HG03095 (cell line): ENCODE measurements at regions not wholly inside any gene's neighbourhood (a gene's known extent, or its start where the extent isn't known, plus 50 kb on each side); places are given as distances from the start of the nearest gene placed in this dataset.
"Not testable (repeated sequence)": the region's sequence is repeated elsewhere in the genome, so short reads cannot be mapped to it uniquely, and the experiment has no call there.

Source experiments
- ATAC-seq: cut with Tn5 transposase; IDR thresholded peaks from one replicate; pipeline ENCODE4 v1.9.1; 2021; ENCODE audit warnings: moderate library complexity; ENCODE audit not compliant: unreplicated experiment

DNA sequence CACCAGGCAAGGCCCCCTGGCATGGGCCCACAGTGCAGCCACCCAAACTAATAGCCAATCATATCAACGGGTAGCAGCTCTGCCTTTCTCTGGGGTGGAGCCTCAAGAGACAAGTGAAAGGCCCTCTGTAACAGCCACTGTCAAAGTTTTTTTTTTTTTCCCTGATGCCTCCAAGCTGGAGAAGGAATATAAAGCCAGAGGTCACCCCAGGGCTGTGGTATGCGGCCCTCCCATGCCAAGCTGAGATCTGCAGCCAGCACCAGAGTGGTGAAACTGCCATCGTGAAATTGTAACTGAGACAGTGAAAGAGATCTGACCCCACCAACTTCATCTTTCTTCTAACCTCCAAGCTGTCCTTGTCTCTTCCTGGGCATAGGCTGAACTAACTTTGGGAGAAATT is 407.0 kb downstream of the KLHL4 start:
- no peak for ATAC-seq

DNA sequence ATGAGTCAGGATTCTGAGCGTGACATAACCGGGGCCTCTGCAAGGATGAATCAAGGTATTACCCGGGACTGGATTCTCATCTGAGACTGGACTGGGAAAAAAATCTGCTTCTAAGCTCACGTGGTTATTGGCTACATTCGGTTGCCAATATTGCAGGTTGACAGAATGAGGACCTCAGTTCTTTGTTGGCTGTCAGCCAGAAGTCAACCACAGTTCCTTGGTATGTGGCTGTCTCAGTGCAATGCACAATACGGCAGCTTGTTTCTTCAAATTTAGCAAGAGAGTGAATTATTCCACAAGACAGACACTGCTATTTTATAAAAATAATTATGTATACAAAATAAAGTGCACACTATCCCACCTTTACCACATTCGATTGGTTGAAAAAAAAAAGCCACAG is 424.2 kb downstream of the KLHL4 start:
- ATAC-seq, result no peak

DNA sequence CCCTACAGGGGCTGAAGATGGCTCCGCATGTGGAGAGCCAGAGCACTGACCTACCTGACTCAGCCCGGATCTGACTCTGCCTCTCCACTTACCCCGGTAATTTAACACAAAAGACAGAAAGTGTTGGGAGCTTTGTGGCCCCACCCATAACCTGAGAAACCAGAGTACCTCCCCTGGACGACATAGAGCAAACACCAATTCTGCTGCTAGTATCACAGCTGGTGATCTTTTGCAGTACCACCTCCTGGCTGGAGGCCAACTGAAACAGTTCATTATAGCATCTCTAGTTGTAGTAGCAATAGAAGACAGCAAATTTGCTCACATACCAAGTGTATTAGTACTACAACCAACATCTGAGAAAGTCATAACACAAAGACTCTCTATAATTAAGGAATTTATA is 443.9 kb downstream of the KLHL4 start:
- no peak for ATAC-seq

DNA sequence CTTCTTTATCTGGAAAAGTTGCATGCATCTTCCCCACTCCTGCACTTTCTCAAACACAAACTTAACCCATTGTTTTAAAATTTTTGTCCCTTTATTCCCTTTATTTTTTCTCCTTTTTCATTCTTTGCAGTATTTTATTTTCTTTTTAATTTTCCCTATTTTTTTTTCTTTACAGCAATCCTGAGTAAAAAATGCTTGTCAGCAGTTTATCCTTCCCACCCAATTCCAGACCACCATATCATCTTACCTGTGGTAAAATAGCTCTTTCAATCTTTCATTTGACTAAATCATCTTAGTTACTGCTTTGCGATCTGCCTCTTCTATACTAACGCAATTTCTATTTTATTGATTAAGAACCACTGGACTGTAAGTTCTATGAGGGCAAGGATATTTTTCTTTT is 450.5 kb downstream of the KLHL4 start:
- no peak for ATAC-seq

DNA sequence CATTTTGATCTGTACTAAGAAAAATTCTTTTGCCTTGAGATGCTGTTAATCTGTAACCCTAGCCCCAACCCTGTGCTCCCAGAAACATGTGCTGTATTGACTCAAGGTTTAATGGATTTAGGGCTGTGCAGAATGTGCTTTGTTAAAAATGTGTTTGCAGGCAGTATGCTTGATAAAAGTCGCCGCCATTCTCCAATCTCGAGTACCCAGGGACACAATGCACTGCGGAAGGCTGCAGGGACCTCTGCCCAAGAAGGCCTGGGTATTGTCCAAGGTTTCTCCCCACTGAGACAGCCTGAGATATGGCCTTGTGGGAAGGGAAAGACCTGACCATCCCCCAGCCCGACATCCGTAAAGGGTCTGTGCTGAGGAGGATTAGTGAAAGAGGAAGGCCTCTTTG is 454.5 kb downstream of the KLHL4 start:
- ATAC-seq, result not testable (repeated sequence)

DNA sequence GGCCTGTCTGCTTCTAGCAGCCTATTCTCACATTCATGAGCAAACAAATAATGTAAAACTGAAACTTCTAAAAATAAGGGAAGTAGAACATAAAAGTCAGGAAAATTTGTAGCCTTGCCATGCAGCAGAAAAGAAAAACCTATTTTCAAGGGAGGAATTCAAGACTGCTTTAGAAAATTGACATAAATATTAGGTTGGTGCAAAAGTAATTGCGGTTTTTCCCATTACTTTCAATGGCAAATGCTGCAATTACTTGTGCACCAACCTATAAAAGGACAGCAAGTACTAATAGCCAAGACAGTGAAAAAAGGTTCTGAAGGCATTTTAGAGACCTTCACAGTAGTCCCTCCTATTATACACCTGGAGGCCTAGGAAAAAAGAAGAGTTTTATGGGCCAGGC is 457.8 kb downstream of the KLHL4 start:
- no peak for ATAC-seq

DNA sequence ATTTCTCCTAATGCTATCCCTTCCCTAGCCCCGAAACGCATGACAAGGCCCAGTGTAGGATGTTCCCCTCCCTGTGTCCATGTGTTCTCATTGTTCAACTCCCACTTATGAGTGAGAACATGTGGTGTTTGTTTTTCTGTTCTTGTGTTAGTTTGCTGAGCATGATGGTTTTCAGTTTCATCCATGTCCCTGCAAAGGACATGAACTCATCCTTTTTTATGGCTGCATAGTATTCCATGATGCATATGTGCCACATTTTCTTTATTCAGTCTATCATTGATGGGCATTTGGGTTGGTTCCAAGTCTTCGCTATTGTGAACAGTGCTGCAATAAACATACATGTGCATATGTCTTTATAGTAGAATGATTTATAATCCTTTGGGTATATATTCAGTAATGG is 490.3 kb downstream of the KLHL4 start:
- ATAC-seq, result not testable (repeated sequence)

DNA sequence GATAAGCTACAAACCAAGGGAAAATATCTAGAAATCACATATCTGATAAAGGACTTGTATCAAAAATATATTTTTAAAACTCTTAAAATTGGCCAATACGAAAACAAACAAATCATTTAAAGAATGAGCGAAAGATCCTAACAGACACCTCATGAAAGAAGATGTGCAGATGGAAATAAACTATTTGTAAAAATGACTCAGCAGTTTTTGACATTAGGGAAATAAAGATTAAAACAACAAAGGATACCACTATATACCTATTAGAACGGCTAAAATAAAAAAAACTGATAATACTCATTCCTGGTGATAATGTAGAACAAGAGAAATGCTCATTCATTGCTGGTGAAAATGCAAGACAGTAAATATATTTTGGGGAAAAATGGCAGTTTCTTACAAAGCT is 506.4 kb downstream of the KLHL4 start:
- no peak for ATAC-seq

DNA sequence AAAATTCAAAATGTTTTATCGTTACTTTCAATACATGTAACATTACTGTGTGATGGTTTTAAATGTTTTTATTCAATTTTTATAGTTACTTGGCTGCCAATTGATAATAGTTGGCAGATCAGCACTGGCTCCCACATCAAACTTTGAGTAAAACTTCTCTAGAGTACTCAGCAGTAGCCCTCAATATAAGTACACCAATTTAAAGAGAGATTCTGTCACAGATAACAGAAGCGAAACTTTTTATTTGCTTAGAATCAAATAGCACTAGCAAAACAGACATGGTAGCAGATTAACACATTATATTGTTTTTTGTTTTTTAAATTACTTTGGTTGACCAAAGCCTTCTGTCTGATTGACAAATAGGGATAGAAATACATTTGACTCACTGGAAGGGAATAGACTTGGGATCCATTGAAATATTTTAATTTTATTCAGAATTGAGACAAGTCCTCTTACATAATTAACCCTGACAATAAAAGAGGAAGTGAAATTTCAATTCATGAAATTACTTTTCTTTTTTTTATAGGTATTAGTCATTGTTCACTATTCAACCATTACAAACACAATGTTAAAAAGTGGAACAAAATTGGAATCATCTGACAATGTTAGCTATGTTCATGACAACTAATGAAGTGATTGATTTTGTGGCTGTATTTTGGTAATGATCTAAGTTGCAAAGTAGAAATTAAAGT is 554.9 kb downstream of the KLHL4 start:
- ATAC-seq, result no peak

DNA sequence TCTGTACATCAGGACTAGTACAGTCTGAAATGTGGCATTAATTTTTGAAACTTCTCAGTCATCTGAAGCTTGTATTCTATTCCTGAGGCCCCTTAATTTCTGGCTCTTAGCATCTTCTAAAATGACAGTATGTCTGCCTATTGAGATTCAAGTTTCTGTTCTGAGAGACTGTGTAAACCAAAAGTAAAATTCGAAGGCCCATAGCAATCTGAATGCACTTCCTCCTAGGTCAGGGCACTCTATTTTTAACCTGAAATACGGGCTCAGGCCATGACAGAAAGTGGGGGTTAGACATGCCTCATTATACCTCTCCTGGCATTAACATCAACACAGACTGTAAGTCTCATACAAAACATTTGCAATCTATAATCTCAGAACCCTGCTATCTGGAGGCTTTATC is 584.4 kb downstream of the KLHL4 start:
- ATAC-seq, result no peak

DNA sequence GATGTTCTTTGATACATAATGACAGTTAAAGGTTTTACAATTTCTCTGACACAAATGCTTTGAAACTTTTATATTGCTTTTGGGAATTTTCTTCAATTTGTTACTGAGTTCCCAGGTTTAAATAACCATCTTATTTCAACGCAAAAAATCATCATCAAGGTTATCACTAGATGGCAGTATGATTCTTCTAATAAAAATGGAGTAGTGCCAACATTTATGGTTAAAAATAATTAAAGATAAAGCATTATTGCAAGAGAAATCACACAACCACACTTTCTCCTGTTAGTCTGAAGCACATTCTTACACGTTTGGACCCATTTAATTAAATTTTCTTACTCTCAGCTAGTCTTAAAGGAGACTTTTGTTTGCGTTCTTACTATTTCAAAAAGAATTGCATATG is 611.3 kb upstream of the CPXCR1 start:
- no peak for ATAC-seq

DNA sequence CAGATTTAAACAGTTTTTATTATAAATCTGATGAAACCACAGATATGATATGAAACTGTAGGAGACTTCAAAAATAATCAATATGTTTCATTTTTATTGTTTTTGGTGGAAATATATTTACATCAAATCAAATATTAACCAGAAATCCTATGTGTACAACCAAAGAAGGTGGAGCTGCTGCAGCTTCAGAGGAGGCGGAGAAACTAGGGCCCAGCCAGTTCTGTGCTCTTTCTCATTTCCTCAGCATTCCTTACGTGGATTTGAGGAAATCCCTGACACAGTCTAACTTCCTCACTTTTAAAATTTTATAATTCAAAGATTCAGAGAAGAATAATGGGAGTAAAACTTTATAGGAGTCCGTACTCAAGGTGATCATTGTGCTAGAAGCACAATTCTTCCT is 610.7 kb upstream of the CPXCR1 start:
- no peak for ATAC-seq

DNA sequence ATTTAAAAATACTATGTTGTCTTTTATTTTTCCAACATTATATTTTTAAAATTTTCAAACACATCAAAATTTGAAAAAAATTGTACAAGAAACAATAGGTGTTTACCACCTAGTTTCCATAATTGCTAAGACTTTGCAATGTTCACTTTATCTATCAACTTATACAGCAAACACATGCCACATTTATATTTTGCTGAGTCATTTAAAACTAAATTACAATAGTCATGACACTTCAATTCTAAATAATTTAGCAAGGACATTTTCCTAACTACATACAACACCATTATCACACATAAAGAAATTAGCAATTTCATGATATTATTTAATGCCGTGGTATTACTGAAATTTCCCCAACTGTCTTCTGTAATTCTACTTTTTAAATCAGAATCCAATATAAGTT is 600.4 kb upstream of the CPXCR1 start:
- no peak for ATAC-seq

DNA sequence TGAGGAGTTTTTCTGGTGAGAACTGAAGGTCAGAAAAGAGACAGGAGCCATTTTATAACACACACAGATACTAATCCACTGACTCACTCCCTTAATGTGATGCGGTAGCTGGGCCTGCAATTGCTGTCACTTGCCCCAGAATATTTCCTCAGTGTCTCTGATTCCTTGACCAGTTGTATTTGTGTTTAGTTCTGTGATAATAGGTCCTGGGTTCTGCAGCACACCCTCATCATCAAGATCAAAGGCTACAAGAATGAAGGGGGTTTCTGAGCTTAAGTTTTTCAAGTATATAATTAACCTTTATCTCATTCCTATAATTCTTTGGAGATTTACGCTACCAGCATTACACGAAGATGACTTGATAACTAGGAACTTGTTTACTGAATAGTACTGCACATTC is 576.5 kb upstream of the CPXCR1 start:
- no peak for ATAC-seq

DNA sequence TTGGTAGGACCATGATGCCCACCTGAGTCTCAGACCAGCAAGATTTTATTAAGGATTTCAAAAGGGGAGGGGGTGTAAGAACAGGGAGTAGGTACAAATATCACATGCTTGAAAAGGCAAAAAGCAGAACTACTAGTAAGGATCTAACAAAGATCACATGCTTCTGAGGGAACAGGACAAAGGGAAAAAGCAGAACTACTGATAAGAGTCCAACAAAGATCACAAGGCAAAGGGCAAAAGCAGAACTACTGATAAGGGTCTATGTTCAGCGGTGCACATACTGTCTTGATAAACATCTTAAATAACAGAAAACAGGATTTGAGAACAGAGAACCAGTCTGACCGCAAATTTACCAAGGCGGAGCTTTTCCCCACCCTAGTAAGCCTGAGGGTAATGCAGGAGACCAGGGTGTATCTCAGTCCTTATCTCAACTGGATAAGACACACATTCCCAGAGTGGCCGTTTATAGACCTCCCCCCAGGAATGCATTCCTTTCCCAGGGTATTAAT is 573.0 kb upstream of the CPXCR1 start:
- ATAC-seq, result not testable (repeated sequence)

DNA sequence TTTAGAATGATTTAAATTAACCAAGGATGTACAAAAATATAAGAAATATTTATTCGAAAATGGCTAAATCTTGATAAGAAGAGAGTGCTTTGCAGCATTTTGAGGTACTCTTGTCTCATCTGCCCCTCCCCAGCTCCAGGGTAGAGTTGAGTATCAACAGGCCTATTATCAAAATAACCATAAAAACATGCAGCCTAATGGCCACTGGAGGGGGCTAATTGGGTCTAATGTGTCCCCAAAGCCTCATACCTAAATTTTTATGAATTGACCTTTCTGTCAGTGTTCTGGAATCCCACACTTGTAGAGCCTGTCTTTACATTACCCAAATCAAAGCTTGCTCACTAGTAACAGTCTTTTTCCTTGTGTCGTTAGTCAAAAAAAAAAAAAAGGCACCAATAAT is 544.9 kb upstream of the CPXCR1 start:
- no peak for ATAC-seq

DNA sequence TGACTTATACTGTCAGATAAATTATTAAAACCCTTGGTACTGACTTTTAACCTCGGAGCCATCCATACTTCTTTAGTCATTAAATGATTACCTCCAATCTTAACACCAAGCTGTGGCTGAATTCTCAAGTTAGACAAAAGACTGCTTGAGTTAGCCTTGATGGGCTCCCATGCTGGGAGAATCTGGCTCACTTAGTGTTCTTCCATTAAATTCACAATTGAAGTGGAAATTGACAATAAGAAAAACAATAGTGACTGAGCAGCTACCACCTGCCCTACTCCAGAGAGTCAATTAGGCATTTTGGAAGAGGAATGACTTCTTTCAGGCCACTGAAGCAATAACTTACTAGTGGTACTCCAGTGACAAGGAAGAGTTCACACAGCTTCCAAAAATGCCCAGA is 503.0 kb upstream of the CPXCR1 start:
- no peak for ATAC-seq

DNA sequence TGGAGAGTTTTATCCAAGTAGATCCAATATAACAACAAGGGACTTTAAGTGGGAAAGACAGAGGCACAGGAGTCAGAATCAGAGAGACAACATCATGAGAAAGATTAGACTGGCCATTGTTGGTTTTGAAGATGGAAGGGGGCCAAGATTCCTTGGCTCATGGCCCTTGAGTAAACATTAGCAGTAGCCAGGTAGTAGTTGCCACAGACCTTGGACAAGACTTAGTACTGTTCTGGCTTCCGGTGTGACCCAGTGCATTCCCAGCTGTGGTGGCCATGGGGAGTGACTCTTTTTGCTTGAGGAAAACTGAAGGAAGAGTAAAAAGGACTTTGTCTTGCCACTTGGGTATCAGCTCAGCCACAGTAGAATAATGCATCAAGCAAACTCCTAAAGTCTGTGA is 462.2 kb upstream of the CPXCR1 start:
- no peak for ATAC-seq

DNA sequence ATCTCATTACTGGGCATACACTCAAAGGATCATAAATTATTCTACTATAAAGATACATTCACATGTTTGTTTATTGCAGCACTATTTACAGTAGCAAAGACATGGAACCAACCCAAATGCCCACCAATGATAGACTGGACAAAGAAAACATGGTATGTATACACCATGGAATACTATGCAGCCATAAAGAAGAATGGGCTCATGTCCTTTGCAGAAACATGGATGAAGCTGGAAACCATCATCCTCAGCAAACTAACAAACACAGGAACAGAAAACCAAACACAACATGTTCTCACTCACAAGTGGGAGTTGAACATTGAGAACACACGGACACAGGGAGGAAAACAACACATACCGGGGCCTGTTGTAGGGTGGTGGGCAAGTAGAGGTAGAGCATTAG is 433.1 kb upstream of the CPXCR1 start:
- not testable (repeated sequence) for ATAC-seq

DNA sequence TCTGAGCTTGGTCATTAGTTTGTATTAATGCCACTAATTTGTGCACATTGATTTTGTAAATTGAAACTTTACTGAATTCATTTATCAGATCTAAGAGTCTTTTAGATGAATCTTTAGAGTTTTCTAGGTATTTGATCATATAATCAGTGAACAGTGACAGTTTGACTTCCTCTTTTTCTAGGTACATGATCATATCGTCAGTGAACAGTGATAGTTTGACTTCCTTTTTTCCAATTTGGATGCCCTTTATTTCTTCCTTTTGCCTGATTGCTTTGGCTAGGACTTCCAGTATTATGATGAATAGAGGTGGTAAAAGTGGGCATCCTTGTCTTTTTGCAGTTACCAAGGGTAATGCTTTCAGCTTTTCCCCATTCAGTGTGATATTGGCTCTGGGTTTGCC is 421.4 kb upstream of the CPXCR1 start:
- ATAC-seq, result no peak

DNA sequence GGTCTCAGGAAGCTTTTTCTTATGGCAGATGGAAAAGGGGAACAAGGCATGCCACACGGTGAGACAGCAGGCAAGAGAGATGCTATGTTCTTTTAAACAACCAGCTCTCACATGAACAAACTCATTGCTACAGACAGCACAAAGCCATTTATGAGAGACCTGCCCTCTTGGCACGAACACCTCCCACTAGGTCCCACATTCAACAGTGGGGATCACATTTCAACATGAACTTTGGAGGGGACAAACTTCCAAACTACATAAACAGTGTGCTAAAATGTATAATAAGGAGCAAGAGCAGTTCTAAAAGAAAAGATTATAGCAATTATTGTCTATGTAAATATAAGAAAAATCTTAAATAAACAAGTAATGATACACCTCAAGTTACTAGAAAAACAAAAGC is 391.8 kb upstream of the CPXCR1 start:
- no peak for ATAC-seq

DNA sequence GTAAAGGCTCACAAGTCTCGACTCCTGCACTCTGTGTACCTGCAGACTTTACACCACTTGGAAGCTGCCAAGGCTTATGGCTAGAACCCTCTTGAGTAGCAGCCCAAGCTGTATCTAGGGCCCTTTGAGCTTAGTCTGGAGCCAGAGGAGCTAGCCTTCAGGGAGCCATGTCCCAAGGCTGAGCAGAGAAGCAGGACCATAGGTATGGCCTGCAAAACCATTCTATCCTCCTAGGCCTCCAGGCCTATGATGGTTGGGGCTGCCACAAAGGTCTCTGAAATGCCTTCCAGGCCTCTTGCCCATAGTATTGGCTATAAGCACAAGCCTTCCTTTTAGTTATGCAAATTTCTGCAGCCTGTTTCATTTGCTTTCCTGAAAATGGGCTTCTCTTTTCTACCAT is 380.7 kb upstream of the CPXCR1 start:
- no peak for ATAC-seq

DNA sequence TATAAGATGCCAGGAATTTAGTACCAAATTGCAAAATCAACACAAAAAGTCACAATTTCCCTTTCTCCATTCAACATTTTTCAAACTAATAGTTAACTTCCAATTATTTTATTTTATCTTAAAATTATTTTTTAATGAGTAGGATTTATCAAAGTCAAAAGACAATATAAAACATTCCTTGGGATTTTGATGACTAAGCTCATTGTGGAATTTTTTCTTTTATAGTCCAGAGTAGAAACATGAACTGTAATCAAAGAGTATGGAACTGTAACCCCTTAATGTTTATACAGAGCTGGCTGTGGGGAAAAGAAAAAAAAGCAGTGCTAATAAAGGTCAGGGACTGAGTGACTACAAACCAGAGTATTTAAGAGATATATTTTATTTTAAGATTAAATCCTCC is 368.6 kb upstream of the CPXCR1 start:
- no peak for ATAC-seq
